Endothelial cell of umbilical vein (primary cell): ENCODE measurements at regions not wholly inside any gene's neighbourhood (a gene's known extent, or its start where the extent isn't known, plus 50 kb on each side); places are given as distances from the start of the nearest gene placed in this dataset.
"Not testable (repeated sequence)": the region's sequence is repeated elsewhere in the genome, so short reads cannot be mapped to it uniquely, and the experiment has no call there.

Experiments used
- BruUV-seq: library from RNA; stranded (reverse); fragments of 400-500 nt; replicated peaks from 2 replicates; lab custom pipeline; 2021; lab: Mats Ljungman, UMichigan
- CTCF ChIA-PET: fragments of 300-600, 350-600 bp; sonication (Branson Sonifier 250); formaldehyde crosslinking; loops from one replicate; lab custom pipeline; 2021; ENCODE audit warnings: antibody characterized with exemption, inconsistent platforms; lab: Charles Lee
- POLR2A ChIA-PET: fragments of 300-600, 350-600 bp; sonication (Branson Sonifier 250); formaldehyde crosslinking; loops from one replicate; lab custom pipeline; 2021; ENCODE audit warnings: antibody characterized with exemption, inconsistent platforms; lab: Charles Lee
- DNase-seq: peaks from one replicate; pipeline ENCODE4 v3.0.0-alpha.2; 2011; ENCODE audit warnings: low read depth, low spot score
- FAIRE-seq: peaks from 2 replicates; lab custom pipeline; 2011; peaks lifted over from hg19 to GRCh38; lab: Jason Lieb, UNC
- H2AFZ ChIP-seq: 2 replicates; pipeline ENCODE4 v1.6.0; 2012; ENCODE audit warnings: low read depth, low read length, control low read depth, inconsistent platforms
- H3K27ac ChIP-seq: 2 replicates; pipeline ENCODE4 v1.5.1; 2011; ENCODE audit warnings: low read depth, mild to moderate bottlenecking, control low read depth, low read length, moderate library complexity; ENCODE audit not compliant: insufficient read depth
- H3K27me3 ChIP-seq, 2 experiments: 2 replicates each; pipeline versions ENCODE4 v1.6.0 to v1.6.1; 2011; ENCODE audit warnings: low read length in 2 of 2, mixed read lengths in 1 of 2; ENCODE audit not compliant: control insufficient read depth in 2 of 2, insufficient read depth in 2 of 2
- H3K36me3 ChIP-seq, 2 experiments: 2 replicates in 1 of 2; 3 replicates in 1 of 2; pipeline ENCODE4 v1.5.1; 2011; ENCODE audit warnings: low read length in 2 of 2, mild to moderate bottlenecking in 1 of 2, moderate library complexity in 1 of 2; ENCODE audit not compliant: control insufficient read depth in 2 of 2, insufficient read depth in 2 of 2; ENCODE audit errors: extremely low read depth in 1 of 2
- H3K4me1 ChIP-seq: 3 replicates; pipeline ENCODE4 v1.5.1; 2011; ENCODE audit warnings: mild to moderate bottlenecking, low read length; ENCODE audit not compliant: control insufficient read depth, insufficient read depth; ENCODE audit errors: extremely low read depth
- H3K4me2 ChIP-seq: 2 replicates; pipeline ENCODE4 v1.6.1; 2011; ENCODE audit warnings: low read length, control low read depth, mixed read lengths; ENCODE audit not compliant: insufficient read depth
- H3K4me3 ChIP-seq, 3 experiments: fragments of 200-600 bp in 1 of 3; sonication (generic), shearing (Covaris generic) in 1 of 3; replicated peaks in 1 of 3; 2 replicates each; pipeline ENCODE4 v1.5.1; 2011 to 2016; ENCODE audit warnings: control low read depth in 3 of 3, low read length in 3 of 3, mild to moderate bottlenecking in 2 of 3, inconsistent platforms in 1 of 3, low read depth in 1 of 3, moderate library complexity in 1 of 3; ENCODE audit not compliant: insufficient read depth in 1 of 3
- H3K79me2 ChIP-seq: 2 replicates; pipeline ENCODE4 v1.6.0; 2012; ENCODE audit warnings: low read length, inconsistent platforms; ENCODE audit not compliant: control insufficient read depth, insufficient read depth
- H3K9ac ChIP-seq: replicated peaks from 2 replicates; pipeline ENCODE3; 2011; ENCODE audit warnings: low read length, control low read depth; ENCODE audit not compliant: insufficient read depth; ENCODE audit errors: extremely low read depth
- H3K9me1 ChIP-seq: replicated peaks from 3 replicates; pipeline ENCODE4 v1.6.0; 2011; ENCODE audit warnings: mild to moderate bottlenecking, low read length; ENCODE audit not compliant: control insufficient read depth, insufficient read depth; ENCODE audit errors: extremely low read depth
- H3K9me3 ChIP-seq: replicated peaks from 2 replicates; pipeline ENCODE4 v1.5.1; 2012; ENCODE audit warnings: low read length, inconsistent platforms; ENCODE audit not compliant: control insufficient read depth, insufficient read depth
- H4K20me1 ChIP-seq: replicated peaks from 2 replicates; pipeline ENCODE3; 2011; ENCODE audit warnings: mild to moderate bottlenecking, low read length; ENCODE audit not compliant: control insufficient read depth, insufficient read depth; ENCODE audit errors: extremely low read depth
- CTCF ChIP-seq, 2 donors: IDR thresholded peaks; 1 replicate in 1 of 2; 2 replicates in 1 of 2; pipeline ENCODE4 v1.5.1; 2011; ENCODE audit warnings: low read length in 2 of 2, mild to moderate bottlenecking in 2 of 2, moderate library complexity in 2 of 2, control low read depth in 1 of 2, inconsistent platforms in 1 of 2, low read depth in 1 of 2; ENCODE audit not compliant: insufficient read depth in 1 of 2; ENCODE audit errors: extremely low read depth in 1 of 2
- EZH2 ChIP-seq: IDR thresholded peaks from 2 replicates; pipeline ENCODE4 v1.6.1; 2012; ENCODE audit warnings: borderline replicate concordance, low read depth, mild to moderate bottlenecking, moderate library complexity, low read length, inconsistent platforms; ENCODE audit not compliant: severe bottlenecking
- FOS ChIP-seq: IDR thresholded peaks from 2 replicates; pipeline ENCODE4 v1.6.1; 2011; ENCODE audit warnings: mild to moderate bottlenecking, low read length, moderate library complexity, borderline replicate concordance; ENCODE audit not compliant: insufficient read depth
- GATA2 ChIP-seq: IDR thresholded peaks from 2 replicates; pipeline ENCODE4 v1.7.0; 2011; ENCODE audit warnings: low read depth, mild to moderate bottlenecking, moderate library complexity, mixed read lengths, low read length; ENCODE audit not compliant: insufficient read length, insufficient read depth
- JUN ChIP-seq: IDR thresholded peaks from 2 replicates; pipeline ENCODE4 v1.6.1; 2011; ENCODE audit warnings: borderline replicate concordance, low read depth; ENCODE audit not compliant: insufficient read length, insufficient read depth
- MYC ChIP-seq: IDR thresholded peaks from one replicate; pipeline ENCODE4 v1.6.1; 2011; ENCODE audit warnings: mild to moderate bottlenecking, low read depth, low read length
- POLR2A ChIP-seq: IDR thresholded peaks from 2 replicates; pipeline ENCODE4 v1.6.1; 2012; ENCODE audit warnings: low read depth, mild to moderate bottlenecking, control low read depth, low read length
- POLR2AphosphoS5 ChIP-seq: IDR thresholded peaks from 2 replicates; pipeline ENCODE4 v1.6.1; 2012; ENCODE audit warnings: low read depth, mild to moderate bottlenecking, control low read depth, low read length, moderate library complexity; ENCODE audit not compliant: insufficient read depth
- dilution Hi-C: fragments of 300-500 bp; cut with MboI; formaldehyde crosslinking; loops from one replicate; pipeline ENCODE4 v1.15.0; 2019; ENCODE audit warnings: low sequenced_read_pairs; ENCODE audit not compliant: extremely low pct_ligation_motif_present
- intact Hi-C: fragments of 100-400 bp; cut with micrococcal nuclease; formaldehyde crosslinking; loops from one replicate; pipeline ENCODE4 v1.10.0; 2022
- TF ChIP-seq, protein P1 (sequence below): IDR thresholded peaks from 2 replicates; pipeline ENCODE4 v1.6.1; 2011; ENCODE audit not compliant: insufficient read depth, insufficient read length

DNA sequence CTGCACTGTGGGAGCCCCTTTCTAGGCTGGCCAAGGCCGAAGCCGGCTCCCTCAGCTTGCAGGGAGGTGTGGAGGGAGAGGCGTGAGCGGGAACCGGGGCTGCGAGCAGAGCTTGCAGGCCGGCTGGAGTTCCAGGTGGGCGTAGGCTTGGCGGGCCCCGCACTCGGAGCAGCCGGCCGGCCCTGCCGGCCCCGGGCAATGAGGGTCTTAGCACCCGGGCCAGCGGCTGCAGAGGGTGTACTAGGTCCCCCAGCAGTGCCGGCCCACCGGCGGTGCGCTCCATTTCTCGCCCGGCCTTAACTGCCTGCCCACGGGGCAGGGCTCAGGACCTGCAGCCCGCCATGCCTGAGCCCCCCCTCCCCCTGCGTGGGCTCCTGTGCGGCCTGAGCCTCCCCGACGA is 86.1 kb upstream of the SPEF2 start:
- H3K27me3 ChIP-seq, H3K9ac ChIP-seq, H3K4me1 ChIP-seq, intact Hi-C loops, H3K27ac ChIP-seq, DNase-seq, H3K4me2 ChIP-seq, BruUV-seq, H3K36me3 ChIP-seq, POLR2A ChIA-PET, H3K9me3 ChIP-seq, H3K9me1 ChIP-seq, dilution Hi-C loops, H3K79me2 ChIP-seq, FAIRE-seq, H3K4me3 ChIP-seq, H2AFZ ChIP-seq, H4K20me1 ChIP-seq: not testable (repeated sequence)
- CTCF ChIA-PET = interaction anchor here (0.8 kb wide), 1 partner anchor 68 kb away, joined by 3 read pairs; no protein-coding TSS in a partner anchor

- ChIA-PET CTCF (no interaction called here), POLR2A (no interaction called here)
- Histone ChIP-seq H4K20me1 (no peaks in the 10 kb centered on the region), H3K9me1 (no peaks in the 10 kb centered on the region), H3K4me3 (no peak overlapping the region), H3K4me1 (no peaks in the 10 kb centered on the region), H2AFZ (no peak overlapping the region), H3K9me3 (no peaks in the 10 kb centered on the region), H3K4me2 (no peak overlapping the region), H3K36me3 (no peaks in the 10 kb centered on the region), H3K27ac (no peak overlapping the region), H3K27me3 (no peaks in the 10 kb centered on the region), H3K79me2 (no peaks in the 10 kb centered on the region), H3K9ac (no peak overlapping the region)
- intact Hi-C loops (no loop called here), dilution Hi-C loops (no loop called here)
- no peak for TF ChIP-seq POLR2AphosphoS5
- TF ChIP-seq POLR2A = no peak
- TF ChIP-seq JUN = no peak
- no peak for TF ChIP-seq GATA2
- TF ChIP-seq MYC = no peak
- TF ChIP-seq, protein P1, sequence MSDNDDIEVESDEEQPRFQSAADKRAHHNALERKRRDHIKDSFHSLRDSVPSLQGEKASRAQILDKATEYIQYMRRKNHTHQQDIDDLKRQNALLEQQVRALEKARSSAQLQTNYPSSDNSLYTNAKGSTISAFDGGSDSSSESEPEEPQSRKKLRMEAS = no peak
- TF ChIP-seq FOS = no peak
- no peak for TF ChIP-seq EZH2
- no peak for TF ChIP-seq CTCF (IDR thresholded peaks at IDR 0.05; ENCODE audit: extremely low read depth in 1 of 2, insufficient read depth in 1 of 2, low read depth in 1 of 2, low read length in 2 of 2)
- FAIRE-seq (no peak), DNase-seq (no peak)
- BruUV-seq = no TSS peak
These were observed 99.6 kb upstream of the SPEF2 start for GRCh38 chr5:35518104-35518503.
